ENCODE measurements at regions not wholly inside any gene's neighbourhood (a gene's known extent, or its start where the extent isn't known, plus 50 kb on each side); places are given as distances from the start of the nearest gene placed in this dataset.

GRCh38 chr14:84543859-84544258, 986.1 kb upstream of the FLRT2 start:
- TF ChIP-seq CTCF (IDR thresholded peaks at IDR 0.05; ENCODE audit: poor library complexity) (no peak), EZH2 (IDR thresholded peaks at IDR 0.05; ENCODE audit: borderline replicate concordance) (no peak)
